K562 (cell line): ENCODE measurements at regions not wholly inside any gene's neighbourhood (a gene's known extent, or its start where the extent isn't known, plus 50 kb on each side); places are given as distances from the start of the nearest gene placed in this dataset.

Source experiments
- ATAC-seq: fragments of 200-7000 bp; cut with Tn5 transposase; 3 replicates; pipeline ENCODE4 v1.9.1; 2020; ENCODE audit warnings: moderate library complexity
- BruUV-seq: library from RNA; stranded (reverse); fragments of 400-500 nt; replicated peaks from 2 replicates; lab custom pipeline; 2021; lab: Mats Ljungman, UMichigan
- CTCF ChIA-PET: fragments of 300-600 bp; formaldehyde crosslinking; extraction: SDS; loops from one replicate; lab custom pipeline; 2021; ENCODE audit warnings: low intra/inter-chr PET ratio; lab: Yijun Ruan, JAX
- POLR2A ChIA-PET: fragments of 300-600, 350-650 bp; sonication (Branson Sonifier 250); formaldehyde crosslinking; extraction: SDS; loops from one replicate; lab custom pipeline; 2021; ENCODE audit warnings: antibody characterized with exemption, inconsistent platforms; lab: Yijun Ruan, JAX
- DNase-seq, 4 experiments: peaks; one replicate each; pipeline versions ENCODE4 v3.0.0 to v3.0.0-alpha.2; 2011 to 2018; ENCODE audit warnings: low spot score in 3 of 4, mixed read lengths in 3 of 4; ENCODE audit errors: extremely low read depth in 1 of 4
- FAIRE-seq: peaks from 2 replicates; lab custom pipeline; 2011; peaks lifted over from hg19 to GRCh38; lab: Jason Lieb, UNC
- H2AFZ ChIP-seq: 2 replicates; pipeline ENCODE4 v1.6.0; 2011; ENCODE audit warnings: low read depth, low read length, control low read depth, inconsistent platforms
- H3K27ac ChIP-seq: fragments of 200-600 bp; 3 replicates; pipeline ENCODE4 v1.8.0; 2011; ENCODE audit warnings: low read depth, mild to moderate bottlenecking, control low read depth, inconsistent platforms, low read length, moderate library complexity, mixed read lengths; ENCODE audit errors: extremely low read depth
- H3K27me3 ChIP-seq, 2 experiments: fragments of 300-600 bp in 1 of 2; 2 replicates in 1 of 2; 3 replicates in 1 of 2; pipeline versions ENCODE4 v1.6.0 to v1.8.0; 2011; ENCODE audit warnings: inconsistent platforms in 2 of 2, low read length in 2 of 2, mild to moderate bottlenecking in 1 of 2, mixed read lengths in 1 of 2, moderate library complexity in 1 of 2; ENCODE audit not compliant: control insufficient read depth in 2 of 2, insufficient read depth in 2 of 2
- H3K36me3 ChIP-seq: fragments of 300-600 bp; 3 replicates; pipeline ENCODE4 v1.8.0; 2011; ENCODE audit warnings: mild to moderate bottlenecking, low read length, inconsistent platforms; ENCODE audit not compliant: control insufficient read depth, insufficient read depth
- H3K4me1 ChIP-seq, 2 experiments: fragments of 200-600 bp in 1 of 2; replicated peaks in 1 of 2; 2 replicates in 1 of 2; 3 replicates in 1 of 2; pipeline versions ENCODE4 v1.5.1 to v1.8.0; 2011; ENCODE audit warnings: inconsistent platforms in 2 of 2, low read length in 2 of 2, mild to moderate bottlenecking in 1 of 2, mixed read lengths in 1 of 2, moderate library complexity in 1 of 2; ENCODE audit not compliant: control insufficient read depth in 2 of 2, insufficient read depth in 2 of 2
- H3K4me2 ChIP-seq: 2 replicates; pipeline ENCODE4 v1.6.1; 2011; ENCODE audit warnings: low read length, control low read depth, inconsistent platforms, mixed read lengths; ENCODE audit not compliant: insufficient read depth
- H3K4me3 ChIP-seq: fragments of 200-600 bp; sonication (generic), shearing (Covaris generic); 2 replicates; pipeline ENCODE4 v1.5.1; 2016; ENCODE audit warnings: control low read depth, inconsistent platforms
- H3K79me2 ChIP-seq: fragments of 200-600 bp; 3 replicates; pipeline ENCODE4 v1.8.0; 2011; ENCODE audit warnings: low read length, inconsistent platforms; ENCODE audit not compliant: control insufficient read depth, insufficient read depth
- H3K9ac ChIP-seq, 2 experiments: 2 replicates each; pipeline versions ENCODE4 v1.6.0 to v1.6.1; 2011; ENCODE audit warnings: low read depth in 2 of 2, low read length in 2 of 2, control low read depth in 1 of 2, inconsistent platforms in 1 of 2, mild to moderate bottlenecking in 1 of 2, mixed read lengths in 1 of 2; ENCODE audit not compliant: insufficient read depth in 1 of 2
- H3K9me1 ChIP-seq: one replicate; pipeline ENCODE4 v1.6.0; 2011; ENCODE audit warnings: inconsistent platforms, mild to moderate bottlenecking, low read length, moderate library complexity; ENCODE audit not compliant: control insufficient read depth, insufficient read depth
- H3K9me3 ChIP-seq: replicated peaks from 2 replicates; pipeline ENCODE4 v1.5.1; 2011; ENCODE audit warnings: low read depth, low read length, inconsistent platforms; ENCODE audit not compliant: control insufficient read depth, insufficient read depth
- H4K20me1 ChIP-seq: replicated peaks from 2 replicates; pipeline ENCODE4 v1.6.1; 2011; ENCODE audit warnings: low read length, inconsistent platforms, mixed read lengths; ENCODE audit not compliant: control insufficient read depth, insufficient read depth
- ETS2 ChIP-seq: IDR thresholded peaks from 2 replicates; pipeline ENCODE4 v1.6.1; 2016; ENCODE audit warnings: borderline replicate concordance, missing genetic modification characterization, mild to moderate bottlenecking, moderate library complexity, missing compliant biosample characterization; ENCODE audit not compliant: poor library complexity, severe bottlenecking
- MTA2 ChIP-seq: fragments of 450-650 bp; IDR thresholded peaks from 2 replicates; pipeline ENCODE4 v1.6.1; 2016; ENCODE audit warnings: low read depth
- RAD51 ChIP-seq: fragments of 450-650 bp; IDR thresholded peaks from 2 replicates; pipeline ENCODE4 v1.7.1; 2016; ENCODE audit warnings: low read depth, mild to moderate bottlenecking, borderline replicate concordance
- RBM15 ChIP-seq: fragments of 200-400 bp; formaldehyde crosslinking; IDR thresholded peaks from 2 replicates; pipeline ENCODE4 v1.6.1; 2018; ENCODE audit warnings: mild to moderate bottlenecking, low read length, moderate library complexity; ENCODE audit not compliant: insufficient read depth
- ZNF253 ChIP-seq: fragments of 250-450 bp; sonication (Bioruptor Pico); conservative IDR thresholded peaks from 2 replicates; pipeline ENCODE4 v1.6.1; 2021; ENCODE audit warnings: mild to moderate bottlenecking
- ZNF76 ChIP-seq: fragments of 250-450 bp; sonication (Bioruptor Pico); IDR thresholded peaks from 2 replicates; pipeline ENCODE4 v1.4.0; 2020; ENCODE audit warnings: mild to moderate bottlenecking, moderate library complexity, borderline replicate concordance
- WGBS: fragments of 100-300 bp; shearing (Covaris generic); methylation state at CpG from one replicate; pipeline ENCODE4 v1.1.6; 2016; ENCODE audit warnings: low coverage, mixed read lengths; ENCODE audit not compliant: insufficient coverage; ENCODE audit errors: missing lambda C conversion rate; 5-methylcytosine and 5-hydroxymethylcytosine counted together
- in situ Hi-C: fragments of 300-500 bp; cut with MboI; formaldehyde crosslinking; loops from 4 replicates; pipeline ENCODE4 v1.15.0; 2018; ENCODE audit warnings: inconsistent platforms, mixed read lengths
- intact Hi-C: fragments of 100-400 bp; cut with micrococcal nuclease; formaldehyde crosslinking; loops from 2 replicates; pipeline ENCODE4 v1.14.2; 2022
- TF ChIP-seq, protein P1 (sequence below): sonication (generic); formaldehyde crosslinking; IDR thresholded peaks from 2 replicates; pipeline ENCODE4 v1.8.0; 2022; ENCODE audit warnings: mild to moderate bottlenecking, missing genetic modification reagents

- no peak for FAIRE-seq
- Histone ChIP-seq H3K36me3 (no peaks in the 10 kb centered on the region), H3K4me2 (no peak overlapping the region), H3K79me2 (no peaks in the 10 kb centered on the region), H2AFZ (no peak overlapping the region), H3K4me1 (no peaks in the 10 kb centered on the region), H3K4me3 (no peak overlapping the region), H3K27ac (no peak overlapping the region), H3K27me3 (no peaks in the 10 kb centered on the region), H3K9ac (no peak overlapping the region), H3K9me1 (no peaks in the 10 kb centered on the region), H4K20me1 (no peaks in the 10 kb centered on the region), H3K9me3 (no peaks in the 10 kb centered on the region)
- intact Hi-C loops = no loop called here
- TF ChIP-seq, protein P1, sequence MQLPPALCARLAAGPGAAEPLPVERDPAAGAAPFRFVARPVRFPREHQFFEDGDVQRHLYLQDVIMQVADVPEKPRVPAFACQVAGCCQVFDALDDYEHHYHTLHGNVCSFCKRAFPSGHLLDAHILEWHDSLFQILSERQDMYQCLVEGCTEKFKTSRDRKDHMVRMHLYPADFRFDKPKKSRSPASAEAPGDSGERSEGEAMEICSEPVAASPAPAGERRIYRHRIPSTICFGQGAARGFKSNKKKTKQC (CRISPR knock-in tag) = no peak
- TF ChIP-seq MTA2 = no peak
- TF ChIP-seq ETS2 (tag) = no peak
- TF ChIP-seq ZNF253 (CRISPR knock-in tag) = no peak
- no peak for TF ChIP-seq ZNF76 (CRISPR knock-in tag)
- no peak for TF ChIP-seq RBM15
- no peak for TF ChIP-seq RAD51
- no peak for DNase-seq
- BruUV-seq = no TSS peak
- in situ Hi-C loops = no loop called here
- 2% methylated on average over 3 of the region's 3 CpGs for WGBS
- no peak for ATAC-seq
- ChIA-PET CTCF (no interaction called here), POLR2A (interaction anchor here (0.5 kb wide), 1 partner anchor 1075 kb away, joined by 3 read pairs; no protein-coding TSS in a partner anchor)
These were observed 112.8 kb upstream of the HPF1 start for GRCh38 chr4:169870507-169870906.
